ENCODE measurements at regions not wholly inside any gene's neighbourhood (a gene's known extent, or its start where the extent isn't known, plus 50 kb on each side); places are given as distances from the start of the nearest gene placed in this dataset.
A peak's percentile ranks its signal among the peaks of the same experiment; 100 is the strongest.

DNA sequence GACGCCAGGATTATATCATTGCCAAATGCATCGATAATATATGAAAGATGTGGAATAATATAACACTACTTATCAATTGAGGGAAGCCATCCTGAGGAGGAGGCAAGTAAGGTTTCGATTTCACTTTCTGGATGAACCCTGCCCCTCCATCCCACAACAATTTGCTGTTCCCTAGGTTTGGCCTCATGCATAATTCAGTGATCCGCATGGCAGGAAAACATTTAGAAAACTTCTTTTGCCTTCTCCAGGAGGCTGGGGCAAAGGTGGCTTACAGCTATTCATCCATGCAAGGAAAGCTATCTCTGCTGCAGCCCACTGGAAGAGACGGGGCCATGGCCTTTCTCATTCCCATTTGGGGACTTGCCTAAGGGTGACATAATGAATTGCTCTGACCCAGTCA lies 489.4 kb upstream of the CADM1 start:
- DNase-seq = no peak
- H3K4me3 ChIP-seq = no peak overlapping the region
- TF ChIP-seq, protein P1, sequence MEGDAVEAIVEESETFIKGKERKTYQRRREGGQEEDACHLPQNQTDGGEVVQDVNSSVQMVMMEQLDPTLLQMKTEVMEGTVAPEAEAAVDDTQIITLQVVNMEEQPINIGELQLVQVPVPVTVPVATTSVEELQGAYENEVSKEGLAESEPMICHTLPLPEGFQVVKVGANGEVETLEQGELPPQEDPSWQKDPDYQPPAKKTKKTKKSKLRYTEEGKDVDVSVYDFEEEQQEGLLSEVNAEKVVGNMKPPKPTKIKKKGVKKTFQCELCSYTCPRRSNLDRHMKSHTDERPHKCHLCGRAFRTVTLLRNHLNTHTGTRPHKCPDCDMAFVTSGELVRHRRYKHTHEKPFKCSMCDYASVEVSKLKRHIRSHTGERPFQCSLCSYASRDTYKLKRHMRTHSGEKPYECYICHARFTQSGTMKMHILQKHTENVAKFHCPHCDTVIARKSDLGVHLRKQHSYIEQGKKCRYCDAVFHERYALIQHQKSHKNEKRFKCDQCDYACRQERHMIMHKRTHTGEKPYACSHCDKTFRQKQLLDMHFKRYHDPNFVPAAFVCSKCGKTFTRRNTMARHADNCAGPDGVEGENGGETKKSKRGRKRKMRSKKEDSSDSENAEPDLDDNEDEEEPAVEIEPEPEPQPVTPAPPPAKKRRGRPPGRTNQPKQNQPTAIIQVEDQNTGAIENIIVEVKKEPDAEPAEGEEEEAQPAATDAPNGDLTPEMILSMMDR (IDR thresholded peaks at IDR 0.05) = no peak
- 70 to 86% (median 77%) methylated on average over 5 of the region's 5 CpGs for WGBS, 3 donors
- H3K27me3 ChIP-seq (ENCODE audit: insufficient read depth in 3 of 3, low read length in 2 of 3) = peaks cover 0 to 15% (median 0%) of the 10 kb centered on the region in 3 donors
- ATAC-seq = no peak
- intact Hi-C loops (cut with DNase I) = loop anchor here in 1 of 2 donors (10.0 kb wide), 1 partner anchor 281 kb away; no protein-coding TSS in a partner anchor
- H3K9me3 ChIP-seq = no peaks in the 10 kb centered on the region
- H3K4me1 ChIP-seq = no peaks in the 10 kb centered on the region
- H3K36me3 ChIP-seq (ENCODE audit: insufficient read depth in 1 of 2, low read depth in 1 of 2) = no peaks in the 10 kb centered on the region
- H3K27ac ChIP-seq = no peak overlapping the region

DNA sequence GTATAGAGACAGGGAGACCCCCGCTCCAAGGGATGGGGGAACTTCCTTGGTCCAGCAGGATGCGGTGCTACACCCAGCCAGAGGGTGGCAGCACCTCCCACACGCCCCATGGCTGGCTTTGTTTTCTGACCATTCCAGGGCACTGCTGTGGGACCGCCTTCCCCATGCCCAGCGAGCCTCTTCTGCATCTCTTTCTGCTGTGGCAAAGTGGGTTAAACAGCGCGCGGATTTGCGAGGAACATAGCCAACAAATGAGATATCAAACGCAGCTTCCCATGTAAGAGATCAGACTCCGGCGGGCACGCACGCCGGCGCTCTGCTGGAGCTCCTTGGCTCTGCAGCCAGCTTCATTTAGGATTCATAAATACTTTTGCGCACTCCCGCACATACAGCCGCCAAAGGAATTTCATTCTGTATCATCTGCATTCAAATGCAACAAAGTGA lies 485.8 kb upstream of the CADM1 start:
- Histone ChIP-seq H3K27ac (no peak overlapping the region), H3K4me3 (no peak overlapping the region), H3K36me3 (ENCODE audit: insufficient read depth in 1 of 2, low read depth in 1 of 2) (no peaks in the 10 kb centered on the region), H3K9me3 (no peaks in the 10 kb centered on the region), H3K27me3 (ENCODE audit: insufficient read depth in 3 of 3, low read length in 2 of 3) (peaks cover 0 to 10% (median 0%) of the 10 kb centered on the region in 3 donors), H3K4me1 (no peaks in the 10 kb centered on the region)
- WGBS, 3 donors = 53 to 61% (median 60%) methylated on average over 19 of the region's 19 CpGs
- intact Hi-C loops (cut with DNase I) = loop anchor here in 1 of 2 donors (10.0 kb wide), 1 partner anchor 285 kb away; no protein-coding TSS in a partner anchor
- TF ChIP-seq, protein P1 (IDR thresholded peaks at IDR 0.05) = peak; percentile 45
- DNase-seq (no peak), ATAC-seq (peak in 2 of 4 donors; percentile 57 to 68)

DNA sequence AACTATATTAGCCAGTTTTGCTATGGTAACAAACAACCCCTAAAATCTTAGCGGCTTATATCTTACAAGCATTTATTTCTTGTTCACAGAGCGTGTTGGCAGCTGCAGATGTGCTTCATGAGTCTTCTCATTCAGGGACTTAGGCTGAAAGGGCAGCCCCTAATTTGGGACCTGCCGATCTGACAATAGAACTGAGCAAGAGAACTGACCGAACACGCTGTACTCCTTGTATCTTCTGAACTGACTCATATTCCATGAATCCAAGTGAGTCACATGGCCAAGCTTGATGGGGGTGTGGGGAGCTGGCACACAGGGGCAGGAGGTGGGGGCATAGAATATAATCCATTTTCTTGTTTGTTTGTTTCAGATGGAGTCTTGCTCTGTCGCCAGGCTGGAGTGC lies 481.7 kb upstream of the CADM1 start:
- DNase-seq (no peak), ATAC-seq (no peak)
- WGBS, 3 donors = 93 to 95% (median 94%) methylated on average over 6 of the region's 6 CpGs
- no peaks in the 10 kb centered on the region for H3K27me3 ChIP-seq (ENCODE audit: insufficient read depth in 3 of 3, low read length in 2 of 3)
- TF ChIP-seq, protein P1 (IDR thresholded peaks at IDR 0.05) = no peak
- no peaks in the 10 kb centered on the region for H3K4me1 ChIP-seq
- H3K4me3 ChIP-seq = no peak overlapping the region
- no peaks in the 10 kb centered on the region for H3K9me3 ChIP-seq
- intact Hi-C loops (cut with DNase I) = loop anchor here in 1 of 2 donors (5.0 kb wide), 1 partner anchor 291 kb away; no protein-coding TSS in a partner anchor
- no peaks in the 10 kb centered on the region for H3K36me3 ChIP-seq (ENCODE audit: insufficient read depth in 1 of 2, low read depth in 1 of 2)
- no peak overlapping the region for H3K27ac ChIP-seq

DNA sequence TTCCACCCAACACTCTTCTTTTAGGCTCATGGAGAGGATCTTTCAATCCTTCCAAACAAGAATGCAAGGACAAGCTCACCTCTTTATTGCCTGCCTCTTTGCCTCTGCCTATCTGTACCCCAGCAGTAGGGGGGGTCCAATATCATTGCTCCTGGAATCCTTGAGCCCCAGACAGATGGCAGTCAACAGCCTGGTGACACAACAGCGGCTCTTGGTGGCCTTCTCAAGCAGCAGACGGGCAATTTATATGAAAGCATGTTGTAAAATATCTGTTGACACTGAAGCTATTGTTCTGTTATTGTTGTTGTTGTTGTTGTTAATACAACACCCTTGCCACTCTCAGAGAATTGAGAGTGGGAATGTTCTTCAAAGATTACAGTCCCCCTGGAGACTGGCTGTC lies 480.0 kb upstream of the CADM1 start:
- ATAC-seq = no peak
- Histone ChIP-seq H3K4me1 (no peaks in the 10 kb centered on the region), H3K27ac (no peak overlapping the region), H3K9me3 (no peaks in the 10 kb centered on the region), H3K27me3 (ENCODE audit: insufficient read depth in 3 of 3, low read length in 2 of 3) (no peaks in the 10 kb centered on the region), H3K36me3 (ENCODE audit: insufficient read depth in 1 of 2, low read depth in 1 of 2) (no peaks in the 10 kb centered on the region), H3K4me3 (no peak overlapping the region)
- no peak for DNase-seq
- intact Hi-C loops (cut with DNase I) = no loop called here
- TF ChIP-seq, protein P1 (IDR thresholded peaks at IDR 0.05) = no peak
- WGBS, 3 donors = 94 to 97% (median 96%) methylated on average over 2 of the region's 2 CpGs

DNA sequence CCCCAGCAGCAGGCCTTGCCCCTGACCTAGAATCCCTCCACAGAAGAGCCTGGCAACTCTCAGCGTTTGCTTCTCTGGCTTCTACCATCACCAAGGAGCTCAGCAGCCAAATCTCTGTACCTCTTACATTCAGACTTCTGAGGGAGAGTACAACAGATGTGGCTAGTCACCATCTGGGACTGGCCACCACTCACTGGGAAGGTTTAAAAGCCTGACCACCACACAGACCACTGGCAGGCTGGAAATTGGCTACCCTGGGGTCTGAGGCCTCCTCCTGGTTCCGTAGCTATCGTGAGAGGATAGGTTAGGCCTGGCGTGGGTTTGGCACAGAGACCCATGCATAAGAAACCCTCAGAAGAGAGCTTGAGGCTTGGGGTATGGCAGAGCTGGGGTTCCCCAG lies 478.5 kb upstream of the CADM1 start:
- no peaks in the 10 kb centered on the region for H3K9me3 ChIP-seq
- no peak overlapping the region for H3K4me3 ChIP-seq
- TF ChIP-seq, protein P1 (IDR thresholded peaks at IDR 0.05) = no peak
- no peak for ATAC-seq
- no peaks in the 10 kb centered on the region for H3K27me3 ChIP-seq (ENCODE audit: insufficient read depth in 3 of 3, low read length in 2 of 3)
- intact Hi-C loops (cut with DNase I) = no loop called here
- peak in 1 of 2 donors; percentile 22 for DNase-seq
- H3K4me1 ChIP-seq = no peaks in the 10 kb centered on the region
- WGBS, 3 donors = 80 to 83% (median 81%) methylated on average over 4 of the region's 4 CpGs
- H3K27ac ChIP-seq = no peak overlapping the region
- no peaks in the 10 kb centered on the region for H3K36me3 ChIP-seq (ENCODE audit: insufficient read depth in 1 of 2, low read depth in 1 of 2)
